Gastrocnemius medialis (tissue), 4 donors: ENCODE measurements at regions not wholly inside any gene's neighbourhood (a gene's known extent, or its start where the extent isn't known, plus 50 kb on each side); places are given as distances from the start of the nearest gene placed in this dataset.

Source experiments
- POLR2A ChIP-seq, 2 donors: fragments of 450-650 bp; IDR thresholded peaks; one replicate each; pipeline ENCODE4 v1.6.1; 2017; ENCODE audit warnings: antibody characterized with exemption in 2 of 2, mild to moderate bottlenecking in 2 of 2, moderate library complexity in 2 of 2
- TF ChIP-seq, protein P1 (sequence below), 5 experiments: fragments of 450-650 bp in 3 of 5; fragments of 200-600 bp in 2 of 5; sonication (generic) in 2 of 5; IDR thresholded peaks in 4 of 5; conservative IDR thresholded peaks in 1 of 5; 1 replicate in 4 of 5; 2 replicates in 1 of 5; pipeline ENCODE4 v1.5.1; 2016 to 2019; ENCODE audit warnings: antibody characterized with exemption in 5 of 5, mild to moderate bottlenecking in 3 of 5, moderate library complexity in 3 of 5

DNA sequence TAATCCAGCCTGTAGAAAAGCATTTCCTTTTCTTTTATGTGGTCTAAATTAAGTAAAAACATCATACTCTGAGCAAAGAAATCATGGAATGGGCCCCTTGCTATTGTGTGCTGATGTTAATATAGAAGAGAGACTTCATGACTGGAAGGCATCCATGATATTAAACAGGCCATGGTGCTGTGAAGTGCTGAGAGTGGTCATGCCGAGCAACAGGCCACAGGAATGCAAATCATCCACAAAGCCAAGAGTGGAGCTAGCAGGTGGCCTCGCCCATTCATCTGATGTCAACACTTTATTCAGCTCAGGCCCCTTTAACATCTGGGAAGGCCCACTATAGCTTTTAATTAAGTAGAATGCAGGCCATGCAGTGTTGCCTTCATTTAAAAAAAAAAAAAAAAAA, 115.2 kb upstream of the HMGCLL1 start:
- no peak for TF ChIP-seq POLR2A (IDR thresholded peaks at IDR 0.05)
- TF ChIP-seq, protein P1, sequence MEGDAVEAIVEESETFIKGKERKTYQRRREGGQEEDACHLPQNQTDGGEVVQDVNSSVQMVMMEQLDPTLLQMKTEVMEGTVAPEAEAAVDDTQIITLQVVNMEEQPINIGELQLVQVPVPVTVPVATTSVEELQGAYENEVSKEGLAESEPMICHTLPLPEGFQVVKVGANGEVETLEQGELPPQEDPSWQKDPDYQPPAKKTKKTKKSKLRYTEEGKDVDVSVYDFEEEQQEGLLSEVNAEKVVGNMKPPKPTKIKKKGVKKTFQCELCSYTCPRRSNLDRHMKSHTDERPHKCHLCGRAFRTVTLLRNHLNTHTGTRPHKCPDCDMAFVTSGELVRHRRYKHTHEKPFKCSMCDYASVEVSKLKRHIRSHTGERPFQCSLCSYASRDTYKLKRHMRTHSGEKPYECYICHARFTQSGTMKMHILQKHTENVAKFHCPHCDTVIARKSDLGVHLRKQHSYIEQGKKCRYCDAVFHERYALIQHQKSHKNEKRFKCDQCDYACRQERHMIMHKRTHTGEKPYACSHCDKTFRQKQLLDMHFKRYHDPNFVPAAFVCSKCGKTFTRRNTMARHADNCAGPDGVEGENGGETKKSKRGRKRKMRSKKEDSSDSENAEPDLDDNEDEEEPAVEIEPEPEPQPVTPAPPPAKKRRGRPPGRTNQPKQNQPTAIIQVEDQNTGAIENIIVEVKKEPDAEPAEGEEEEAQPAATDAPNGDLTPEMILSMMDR (IDR thresholded peaks at IDR 0.05 in 4 of 5, conservative IDR thresholded peaks at IDR 0.05 in 1 of 5), result no peak
